ENCODE measurements at regions not wholly inside any gene's neighbourhood (a gene's known extent, or its start where the extent isn't known, plus 50 kb on each side); places are given as distances from the start of the nearest gene placed in this dataset.
"Not testable (repeated sequence)": the region's sequence is repeated elsewhere in the genome, so short reads cannot be mapped to it uniquely, and the experiment has no call there.

GRCh38 chr5:124963236-124963919 is 216.9 kb upstream of the ZNF608 start:
- no peak for DNase-seq (ENCODE audit: low read depth)

DNA sequence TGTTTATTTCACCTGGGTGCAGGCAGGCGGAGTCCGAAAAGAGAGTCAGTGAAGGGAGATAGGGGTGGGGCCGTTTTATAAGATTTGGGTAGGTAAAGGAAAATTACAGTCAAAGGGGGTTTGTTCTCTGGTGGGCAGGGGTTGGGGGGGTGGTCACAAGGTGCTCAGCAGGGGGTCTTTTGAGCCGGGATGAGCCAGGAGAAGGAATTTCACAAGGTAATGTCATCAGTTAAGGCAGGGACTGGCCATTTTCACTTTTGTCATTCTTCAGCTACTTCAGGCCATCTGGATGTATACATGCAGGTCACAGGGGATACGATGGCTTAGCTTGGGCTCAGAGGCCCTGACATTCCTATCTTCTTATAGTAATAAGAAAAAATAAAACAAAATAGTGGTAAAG is 220.3 kb upstream of the ZNF608 start:
- not testable (repeated sequence) for DNase-seq (ENCODE audit: low read depth)

DNA sequence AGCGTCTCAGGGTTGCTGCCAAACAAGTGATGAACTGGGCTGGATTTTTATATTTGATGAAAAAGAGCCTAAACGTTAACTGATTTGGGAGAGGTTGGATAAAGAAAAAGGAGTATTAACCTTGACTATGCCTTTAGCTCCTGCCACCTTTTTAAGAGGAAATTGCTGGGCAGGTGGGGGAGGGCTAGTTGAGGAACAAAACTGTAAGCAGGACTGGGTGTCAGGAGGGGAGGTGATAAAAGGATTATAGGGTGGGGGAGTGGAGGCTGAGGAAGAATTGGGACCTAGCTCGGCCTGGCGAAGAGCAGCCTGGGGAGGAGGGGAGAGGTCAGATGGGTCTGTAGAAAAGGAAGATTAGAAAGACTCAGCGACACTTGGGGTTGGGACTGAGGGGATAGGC is 223.9 kb upstream of the ZNF608 start:
- DNase-seq (ENCODE audit: low read depth) = not testable (repeated sequence)

- DNase-seq (ENCODE audit: low read depth) = no peak
Measured at GRCh38 chr5:124972703-124973102, 226.3 kb upstream of the ZNF608 start.

DNA sequence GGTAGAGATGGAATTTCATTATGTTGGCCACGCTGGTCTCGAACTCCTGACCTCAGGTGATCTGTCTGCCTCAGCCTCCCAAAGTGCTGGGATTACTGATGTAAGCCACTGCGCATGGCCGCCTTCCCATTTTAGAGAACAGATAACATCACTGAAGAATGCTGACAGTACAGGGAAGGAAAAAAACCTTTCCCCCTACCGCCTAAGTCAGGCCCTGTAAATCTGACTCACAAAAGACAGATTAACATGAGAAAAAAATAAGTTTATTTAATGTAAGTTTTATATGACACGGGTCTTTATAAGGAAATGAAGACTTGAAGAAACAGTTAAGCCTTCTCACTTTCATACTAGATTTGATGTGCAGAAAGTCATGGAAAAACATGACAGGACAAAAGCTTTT is 227.2 kb upstream of the ZNF608 start:
- DNase-seq (ENCODE audit: low read depth) = no peak

- DNase-seq (ENCODE audit: low read depth) = no peak
Measured at GRCh38 chr5:124976086-124976485, 229.6 kb upstream of the ZNF608 start.

- DNase-seq (ENCODE audit: low read depth) = no peak
Measured at GRCh38 chr5:124979251-124979650, 232.8 kb upstream of the ZNF608 start.

DNA sequence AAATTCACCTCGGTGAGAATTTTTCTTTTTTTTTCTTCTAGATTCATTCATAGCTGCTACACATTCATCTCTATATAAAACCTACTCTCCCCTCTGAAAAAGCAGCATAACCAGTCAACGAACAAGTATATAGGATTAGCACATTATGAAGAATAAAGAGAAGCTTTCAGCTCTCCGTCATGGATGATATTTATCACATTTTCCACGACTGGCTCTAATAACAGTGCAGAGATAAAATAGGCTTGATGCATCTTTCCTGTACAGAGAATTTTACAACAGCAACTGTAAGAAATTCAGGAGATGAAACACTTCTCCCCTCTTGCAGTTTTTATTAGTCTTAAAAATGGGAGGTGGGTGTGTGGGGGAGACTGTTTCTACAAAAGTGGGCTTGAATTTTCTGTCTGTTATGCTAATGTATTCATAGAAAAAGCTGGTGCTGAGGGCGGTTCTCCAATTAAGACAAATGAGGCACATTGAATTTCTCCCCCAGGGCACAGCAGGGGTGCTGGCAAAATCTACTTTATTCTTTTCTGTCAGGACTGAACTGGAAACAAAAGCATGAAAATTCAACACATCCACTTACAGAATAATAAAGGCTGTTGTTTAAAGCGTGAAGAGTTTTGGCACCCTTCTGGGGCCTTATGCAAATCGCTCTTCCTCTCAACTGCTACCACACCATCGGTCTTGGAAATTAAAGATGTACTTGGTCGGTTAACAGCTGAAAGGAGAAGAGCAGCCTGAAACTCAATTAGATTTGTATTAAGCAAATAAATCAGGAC is 233.9 kb upstream of the ZNF608 start:
- DNase-seq (ENCODE audit: low read depth) = no peak

DNA sequence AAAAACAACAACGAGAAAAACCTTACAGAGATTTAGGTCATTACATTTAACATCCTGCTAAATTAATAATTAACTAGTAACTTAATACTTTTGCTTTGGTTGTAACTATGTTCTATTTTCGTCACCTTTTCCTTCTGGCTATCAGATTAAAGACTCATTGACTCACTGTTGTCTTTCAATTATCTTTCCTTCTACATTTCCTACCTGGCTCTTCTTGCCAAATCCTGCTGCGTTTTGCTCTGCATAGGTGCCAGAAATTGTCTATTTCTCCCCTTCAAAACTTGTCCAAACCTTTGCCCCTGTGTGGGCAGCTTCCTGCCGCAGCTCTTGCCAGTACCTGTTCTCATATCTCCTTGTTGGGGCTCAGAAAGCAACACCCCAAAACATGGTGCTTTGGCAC is 235.5 kb upstream of the ZNF608 start:
- no peak for DNase-seq (ENCODE audit: low read depth)

- DNase-seq (ENCODE audit: low read depth) = no peak
Measured at GRCh38 chr5:124986170-124986569, 239.7 kb upstream of the ZNF608 start.

GRCh38 chr5:124986667-124987066 is 240.2 kb upstream of the ZNF608 start:
- no peak for DNase-seq (ENCODE audit: low read depth)

GRCh38 chr5:124987786-124988185 is 241.3 kb upstream of the ZNF608 start:
- DNase-seq (ENCODE audit: low read depth) = not testable (repeated sequence)

GRCh38 chr5:124990723-124991122 is 244.3 kb upstream of the ZNF608 start:
- no peak for DNase-seq (ENCODE audit: low read depth)

DNA sequence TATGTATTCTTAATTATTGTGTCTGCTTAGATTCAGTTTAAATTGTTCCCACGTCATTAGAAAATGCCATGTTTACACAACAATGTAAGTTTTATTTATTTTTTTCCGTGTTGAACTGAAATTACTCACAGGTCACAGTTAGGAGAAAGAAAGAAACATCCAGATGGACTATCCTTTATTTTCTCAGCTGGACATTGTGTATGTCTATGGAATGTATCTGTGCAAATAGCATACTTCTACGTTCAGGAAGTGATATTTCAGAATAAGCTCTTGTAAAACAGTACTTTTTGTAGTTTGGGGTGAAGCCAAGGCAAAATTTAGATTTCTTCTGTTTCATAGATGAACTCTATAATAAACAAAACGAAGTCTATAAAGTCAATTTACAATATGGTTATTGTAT is 249.0 kb upstream of the ZNF608 start:
- no peak for DNase-seq (ENCODE audit: low read depth)

GRCh38 chr5:124996023-124996763 is 249.8 kb upstream of the ZNF608 start:
- no peak for DNase-seq (ENCODE audit: low read depth)

DNA sequence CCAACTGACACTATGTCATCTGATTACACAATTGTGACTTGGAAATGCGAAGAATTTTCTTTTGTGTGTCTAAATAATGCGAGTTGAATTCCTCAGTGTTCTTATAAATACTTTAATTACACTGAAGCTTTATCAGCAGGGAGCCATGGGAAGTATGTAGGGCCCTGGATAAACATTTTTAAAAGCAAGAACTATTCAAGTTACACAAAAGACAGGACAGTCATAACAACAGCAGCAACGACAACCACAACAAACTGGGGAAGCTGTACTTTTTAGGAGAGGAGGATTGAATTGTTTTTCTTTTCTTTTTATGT is 250.3 kb upstream of the ZNF608 start:
- no peak for DNase-seq (ENCODE audit: low read depth)

- DNase-seq (ENCODE audit: low read depth) = no peak
Measured at GRCh38 chr5:124997186-124997893, 250.9 kb upstream of the ZNF608 start.

GRCh38 chr5:124998520-124998919 is 252.1 kb upstream of the ZNF608 start:
- no peak for DNase-seq (ENCODE audit: low read depth)

DNA sequence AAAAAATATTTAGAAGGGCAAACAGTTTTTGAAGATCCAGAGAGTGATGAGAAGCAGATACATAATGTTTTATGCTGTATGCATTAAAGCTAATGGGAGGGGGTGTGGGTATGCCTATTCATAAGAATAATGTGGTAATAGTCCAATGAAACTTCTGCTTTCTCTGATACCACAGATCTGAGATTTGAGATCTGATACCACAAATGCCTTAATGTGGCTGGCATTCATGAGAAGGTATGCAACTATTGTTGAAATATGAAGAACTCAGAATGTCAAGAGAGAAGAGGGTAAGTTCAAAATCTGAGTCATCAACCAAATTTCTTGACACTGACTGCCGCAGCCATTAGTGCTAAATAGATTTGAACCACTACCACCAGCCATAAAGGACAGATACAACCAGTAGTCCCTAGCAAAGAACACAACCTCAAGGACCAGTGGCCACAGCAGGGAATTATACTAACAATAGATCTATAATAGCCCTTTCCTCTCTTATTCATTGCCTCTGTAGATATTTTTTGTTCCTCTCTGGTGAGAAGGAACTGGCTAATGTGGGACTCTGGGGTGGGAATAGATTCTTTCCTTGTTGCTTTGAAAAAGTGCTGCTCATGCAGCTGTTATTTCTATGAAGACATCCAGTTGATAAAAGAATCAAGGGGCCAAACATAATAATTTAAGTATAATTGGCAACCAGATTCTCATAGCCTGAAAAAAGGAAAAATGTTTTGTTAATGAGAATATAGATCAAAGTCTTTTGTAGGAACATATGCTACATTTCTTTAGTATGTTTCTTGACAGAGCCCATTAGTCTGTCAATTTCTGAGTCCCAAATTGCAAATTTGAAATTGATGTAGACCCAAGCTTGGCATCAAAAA is 256.5 kb upstream of the ZNF608 start:
- no peak for DNase-seq (ENCODE audit: low read depth)

GRCh38 chr5:125004009-125004408 is 257.6 kb upstream of the ZNF608 start:
- DNase-seq (ENCODE audit: low read depth) = no peak

DNA sequence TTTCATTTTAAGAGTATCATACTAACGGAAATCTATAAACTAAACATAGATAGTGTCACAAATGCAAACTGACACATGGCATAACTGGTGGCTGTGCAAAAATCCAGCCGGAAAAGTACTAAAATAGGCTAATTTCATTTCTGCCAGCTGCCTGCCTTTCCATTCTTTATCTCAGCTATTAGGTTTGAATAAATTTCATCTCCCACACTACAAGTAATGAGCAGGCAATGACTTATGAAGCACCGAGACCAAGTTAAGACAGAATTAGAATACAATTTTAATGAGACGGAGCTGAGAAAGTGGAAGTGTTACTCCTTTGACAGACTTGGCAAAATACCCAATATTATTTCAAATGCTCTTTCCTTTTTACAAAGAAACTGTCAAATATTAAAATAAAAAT is 258.8 kb upstream of the ZNF608 start:
- no peak for DNase-seq (ENCODE audit: low read depth)

All from activated T-helper 9 cell treated with anti-CD3 and anti-CD28 coated beads, Interleukin-2, amount 50 U/mL, for 16 hours (primary cell).